ENCODE measurements at regions not wholly inside any gene's neighbourhood (a gene's known extent, or its start where the extent isn't known, plus 50 kb on each side); places are given as distances from the start of the nearest gene placed in this dataset.

DNA sequence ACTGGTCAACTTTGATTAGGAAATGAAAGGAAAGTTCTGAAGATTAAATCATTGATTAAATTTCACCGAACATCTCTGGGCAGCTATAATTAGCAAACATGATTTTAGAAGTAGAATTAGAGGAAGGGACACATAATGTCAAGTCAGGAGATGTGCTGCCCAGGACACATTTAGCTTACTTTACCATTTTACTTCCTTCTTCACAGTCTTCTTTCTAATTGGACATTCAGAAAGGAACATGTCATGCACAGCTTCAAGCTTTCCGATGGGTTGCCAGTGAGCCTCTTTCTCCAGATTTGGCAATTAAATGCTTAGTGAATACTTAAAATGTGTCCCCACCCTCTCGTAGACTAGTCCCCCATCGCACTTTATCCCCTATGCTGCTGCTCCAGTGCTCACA is 234.7 kb downstream of the FAM76B start:
- Histone ChIP-seq H4K20me1 (ENCODE audit: insufficient read depth) (no peaks in the 10 kb centered on the region), H3K4me3 (IDR thresholded peaks at IDR 0.05; ENCODE audit: insufficient read depth, low read depth, low read length) (no peak overlapping the region), H3K79me2 (ENCODE audit: insufficient read depth, low read depth) (no peaks in the 10 kb centered on the region), H3K27me3 (ENCODE audit: insufficient read depth, low read depth) (no peaks in the 10 kb centered on the region), H3K27ac (no peak overlapping the region), H3K9ac (no peak overlapping the region), H3K4me2 (no peak overlapping the region), H3K36me3 (ENCODE audit: insufficient read depth) (no peaks in the 10 kb centered on the region), H3K4me1 (ENCODE audit: low read depth, poor library complexity, severe bottlenecking) (peaks cover 35% of the 10 kb centered on the region), H2AFZ (ENCODE audit: low read depth) (no peak overlapping the region)
- TF ChIP-seq, protein P1, sequence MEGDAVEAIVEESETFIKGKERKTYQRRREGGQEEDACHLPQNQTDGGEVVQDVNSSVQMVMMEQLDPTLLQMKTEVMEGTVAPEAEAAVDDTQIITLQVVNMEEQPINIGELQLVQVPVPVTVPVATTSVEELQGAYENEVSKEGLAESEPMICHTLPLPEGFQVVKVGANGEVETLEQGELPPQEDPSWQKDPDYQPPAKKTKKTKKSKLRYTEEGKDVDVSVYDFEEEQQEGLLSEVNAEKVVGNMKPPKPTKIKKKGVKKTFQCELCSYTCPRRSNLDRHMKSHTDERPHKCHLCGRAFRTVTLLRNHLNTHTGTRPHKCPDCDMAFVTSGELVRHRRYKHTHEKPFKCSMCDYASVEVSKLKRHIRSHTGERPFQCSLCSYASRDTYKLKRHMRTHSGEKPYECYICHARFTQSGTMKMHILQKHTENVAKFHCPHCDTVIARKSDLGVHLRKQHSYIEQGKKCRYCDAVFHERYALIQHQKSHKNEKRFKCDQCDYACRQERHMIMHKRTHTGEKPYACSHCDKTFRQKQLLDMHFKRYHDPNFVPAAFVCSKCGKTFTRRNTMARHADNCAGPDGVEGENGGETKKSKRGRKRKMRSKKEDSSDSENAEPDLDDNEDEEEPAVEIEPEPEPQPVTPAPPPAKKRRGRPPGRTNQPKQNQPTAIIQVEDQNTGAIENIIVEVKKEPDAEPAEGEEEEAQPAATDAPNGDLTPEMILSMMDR (conservative IDR thresholded peaks at IDR 0.05; ENCODE audit: low read depth, low read length) = no peak

DNA sequence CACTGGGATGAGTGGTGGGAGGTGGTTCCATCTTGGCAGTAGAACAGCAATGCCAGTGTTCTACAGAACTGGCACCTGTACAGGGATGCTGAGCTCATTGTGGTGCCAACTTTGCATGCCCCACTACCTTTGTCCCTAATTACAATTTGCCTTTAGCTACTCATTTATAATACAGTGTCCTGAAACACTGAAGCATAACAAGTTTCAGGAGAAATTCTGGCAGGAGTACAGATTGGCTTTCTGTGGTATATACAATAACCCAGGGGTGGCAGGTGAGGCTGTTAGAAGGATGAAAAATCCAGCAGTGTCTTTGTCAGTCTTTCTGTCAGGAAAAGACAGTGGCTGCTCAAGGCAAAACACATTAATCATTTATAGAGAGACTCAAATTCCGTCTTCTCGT is 240.3 kb downstream of the FAM76B start:
- Histone ChIP-seq H3K4me1 (ENCODE audit: low read depth, poor library complexity, severe bottlenecking) (no peaks in the 10 kb centered on the region), H3K27ac (no peak overlapping the region)
- TF ChIP-seq, protein P1 (conservative IDR thresholded peaks at IDR 0.05; ENCODE audit: low read depth, low read length) = no peak

DNA sequence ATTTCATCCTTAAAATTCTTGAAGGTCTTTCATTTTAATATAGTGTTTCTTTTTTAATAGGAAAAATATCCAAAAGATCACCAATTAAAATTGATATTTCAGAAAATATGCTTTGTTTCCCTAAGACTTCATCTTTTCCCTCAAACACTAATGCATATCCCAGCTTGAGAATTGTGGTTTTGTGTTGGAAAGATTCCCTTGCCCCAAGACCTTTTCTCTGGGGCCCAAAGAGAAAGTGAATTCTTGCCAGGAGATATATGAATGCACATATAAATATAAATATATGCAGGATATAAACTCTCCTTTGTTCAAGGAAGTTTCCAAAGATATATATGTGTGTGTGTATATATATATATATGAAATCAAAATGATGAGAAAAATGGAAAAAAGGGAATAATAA is 241.2 kb downstream of the FAM76B start:
- TF ChIP-seq, protein P1 (conservative IDR thresholded peaks at IDR 0.05; ENCODE audit: low read depth, low read length) = no peak
- H3K36me3 ChIP-seq (ENCODE audit: insufficient read depth) = no peaks in the 10 kb centered on the region

More for the DNA sequence above, 240.3 kb downstream of the FAM76B start:
- no peak overlapping the region for H3K4me3 ChIP-seq (IDR thresholded peaks at IDR 0.05; ENCODE audit: insufficient read depth, low read depth, low read length)
- H3K79me2 ChIP-seq (ENCODE audit: insufficient read depth, low read depth) = no peaks in the 10 kb centered on the region
- no peak overlapping the region for H3K4me2 ChIP-seq
- no peaks in the 10 kb centered on the region for H4K20me1 ChIP-seq (ENCODE audit: insufficient read depth)
- H3K9ac ChIP-seq = no peak overlapping the region
- H2AFZ ChIP-seq (ENCODE audit: low read depth) = no peak overlapping the region
- no peaks in the 10 kb centered on the region for H3K27me3 ChIP-seq (ENCODE audit: insufficient read depth, low read depth)
- no peaks in the 10 kb centered on the region for H3K36me3 ChIP-seq (ENCODE audit: insufficient read depth)

DNA sequence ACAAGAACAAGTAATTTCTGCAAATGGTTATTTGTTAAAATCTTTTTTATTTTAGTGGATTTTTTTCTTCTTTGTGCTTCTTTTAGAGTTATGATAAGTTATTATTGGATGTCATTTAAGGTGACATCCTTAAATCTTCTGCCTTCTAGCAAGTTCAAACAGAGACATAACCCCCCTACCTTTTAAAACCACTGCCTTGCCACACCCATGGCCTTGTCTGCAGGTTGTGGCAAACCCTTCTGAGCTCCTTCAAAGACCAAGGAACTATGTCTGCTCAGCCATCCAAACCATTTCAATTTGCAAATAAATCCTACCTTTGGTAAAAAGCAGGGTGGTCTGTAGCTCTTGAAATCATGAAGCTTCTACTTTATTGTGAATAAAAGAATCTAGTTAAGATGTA is 241.6 kb downstream of the FAM76B start:
- Histone ChIP-seq H3K4me3 (IDR thresholded peaks at IDR 0.05; ENCODE audit: insufficient read depth, low read depth, low read length) (no peak overlapping the region), H3K79me2 (ENCODE audit: insufficient read depth, low read depth) (no peaks in the 10 kb centered on the region), H3K27me3 (ENCODE audit: insufficient read depth, low read depth) (no peaks in the 10 kb centered on the region), H2AFZ (ENCODE audit: low read depth) (no peak overlapping the region), H3K4me2 (no peak overlapping the region), H4K20me1 (ENCODE audit: insufficient read depth) (no peaks in the 10 kb centered on the region), H3K9ac (no peak overlapping the region), H3K36me3 (ENCODE audit: insufficient read depth) (no peaks in the 10 kb centered on the region), H3K27ac (no peak overlapping the region), H3K4me1 (ENCODE audit: low read depth, poor library complexity, severe bottlenecking) (no peaks in the 10 kb centered on the region)
- TF ChIP-seq, protein P1 (conservative IDR thresholded peaks at IDR 0.05; ENCODE audit: low read depth, low read length) = no peak

More for the DNA sequence above, 241.2 kb downstream of the FAM76B start:
- H3K4me3 ChIP-seq (IDR thresholded peaks at IDR 0.05; ENCODE audit: insufficient read depth, low read depth, low read length) = no peak overlapping the region
- no peak overlapping the region for H3K9ac ChIP-seq
- H3K4me2 ChIP-seq = no peak overlapping the region
- H3K79me2 ChIP-seq (ENCODE audit: insufficient read depth, low read depth) = no peaks in the 10 kb centered on the region
- H4K20me1 ChIP-seq (ENCODE audit: insufficient read depth) = no peaks in the 10 kb centered on the region
- H2AFZ ChIP-seq (ENCODE audit: low read depth) = no peak overlapping the region
- no peak overlapping the region for H3K27ac ChIP-seq
- H3K27me3 ChIP-seq (ENCODE audit: insufficient read depth, low read depth) = no peaks in the 10 kb centered on the region
- H3K4me1 ChIP-seq (ENCODE audit: low read depth, poor library complexity, severe bottlenecking) = no peaks in the 10 kb centered on the region
